ENCODE measurements at regions not wholly inside any gene's neighbourhood (a gene's known extent, or its start where the extent isn't known, plus 50 kb on each side); places are given as distances from the start of the nearest gene placed in this dataset.

DNA sequence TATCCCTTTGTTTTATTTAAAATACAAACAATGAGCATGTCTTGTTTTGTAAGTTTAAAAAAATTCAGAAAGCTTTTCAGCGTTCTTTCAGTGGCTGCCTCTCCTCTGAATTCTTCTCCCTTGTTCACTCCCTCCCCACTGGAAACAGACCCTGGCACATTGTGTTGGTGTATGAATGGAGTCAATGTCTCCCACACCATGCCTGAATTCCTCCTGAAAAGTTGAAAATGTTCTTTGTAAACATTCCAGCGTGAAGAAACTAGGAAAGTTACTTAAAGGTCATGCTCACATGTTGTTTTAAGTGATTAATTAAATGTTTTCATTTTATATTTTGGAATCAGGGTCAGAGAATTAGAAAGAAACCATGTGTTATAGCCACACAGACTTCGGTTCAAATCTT, 136.9 kb upstream of the DYNLRB2 start:
- H3K27ac ChIP-seq (ENCODE audit: insufficient read length, low read depth, low read length): no peak overlapping the region
- no peaks in the 10 kb centered on the region for H3K4me1 ChIP-seq (ENCODE audit: insufficient read depth, low read length)
- no peaks in the 10 kb centered on the region for H3K79me2 ChIP-seq (ENCODE audit: insufficient read depth, low read length)
- Mint-ChIP-seq H3K36me3 (ENCODE audit: insufficient read depth in 1 of 3, low read depth in 3 of 3) (no peaks in the 10 kb centered on the region), H3K9me3 (no peaks in the 10 kb centered on the region), H3K27me3 (ENCODE audit: low read depth) (peaks cover 17% of the 10 kb centered on the region), H3K4me3 (no peak overlapping the region), H3K4me1 (no peaks in the 10 kb centered on the region), H3K27ac (no peak overlapping the region)
- H3K23me2 ChIP-seq (ENCODE audit: insufficient read length, low read depth, low read length, poor library complexity, severe bottlenecking): no peaks in the 10 kb centered on the region
- H3K56ac ChIP-seq (ENCODE audit: insufficient read length, low read depth, low read length): no peak overlapping the region
- no peak overlapping the region for H2BK12ac ChIP-seq (ENCODE audit: insufficient read length, low read depth, low read length)
- no peak overlapping the region for H2BK15ac ChIP-seq (ENCODE audit: low read depth, low read length)
- H3K9me3 ChIP-seq (ENCODE audit: control insufficient read depth, low read depth, low read length): no peaks in the 10 kb centered on the region
- H3K27me3 ChIP-seq (ENCODE audit: insufficient read depth, low read length): no peaks in the 10 kb centered on the region
- no peak overlapping the region for H2AK5ac ChIP-seq (ENCODE audit: insufficient read length, low read length)
- H3K18ac ChIP-seq (ENCODE audit: insufficient read length, low read depth, low read length): no peak overlapping the region
- no peak overlapping the region for H3T11ph ChIP-seq (ENCODE audit: low read length)
- H4K8ac ChIP-seq (replicated peaks; ENCODE audit: insufficient read length, low read depth, low read length): no peak overlapping the region
- H2BK120ac ChIP-seq (ENCODE audit: low read depth, low read length, poor library complexity, severe bottlenecking): no peak overlapping the region
- no peak overlapping the region for H2BK5ac ChIP-seq (ENCODE audit: insufficient read length, low read length)
- no peaks in the 10 kb centered on the region for H4K20me1 ChIP-seq (ENCODE audit: control insufficient read depth, insufficient read depth, insufficient read length)
- no peak for TF ChIP-seq CTCF (conservative IDR thresholded peaks at IDR 0.05)
- no CpG with 5 or more reads among the region's 3 CpGs for WGBS (ENCODE audit: extremely low coverage, insufficient read length, low lambda C conversion rate)
- H3K14ac ChIP-seq (ENCODE audit: insufficient read depth, low read length): no peak overlapping the region
- H3K9ac ChIP-seq (ENCODE audit: extremely low read depth, insufficient read length, low read length): no peak overlapping the region
- no peak overlapping the region for H3K23ac ChIP-seq (ENCODE audit: insufficient read length, low read depth, low read length)
- no peak overlapping the region for H4K91ac ChIP-seq (ENCODE audit: insufficient read length, low read depth, low read length)
- no peaks in the 10 kb centered on the region for H3K79me1 ChIP-seq (ENCODE audit: insufficient read depth, low read depth, low read length, poor library complexity, severe bottlenecking)
- H3K4me2 ChIP-seq (ENCODE audit: insufficient read depth, insufficient read length, low read length): no peak overlapping the region
- H2AFZ ChIP-seq (ENCODE audit: low read length): no peak overlapping the region
- H3K4ac ChIP-seq (ENCODE audit: low read depth, low read length): no peak overlapping the region
- H2BK20ac ChIP-seq (ENCODE audit: low read depth, low read length, poor library complexity, severe bottlenecking): no peak overlapping the region
- DNase-seq: no peak
- H4K5ac ChIP-seq (ENCODE audit: insufficient read length, low read depth, low read length): no peak overlapping the region

Data from H9 (cell line).